C4-2B (cell line): ENCODE measurements at regions not wholly inside any gene's neighbourhood (a gene's known extent, or its start where the extent isn't known, plus 50 kb on each side); places are given as distances from the start of the nearest gene placed in this dataset.

Experiments used
- CTCF ChIP-seq: fragments of 450-650 bp; conservative IDR thresholded peaks from 2 replicates; pipeline ENCODE4 v1.5.1; 2017; ENCODE audit warnings: mild to moderate bottlenecking
- ZFX ChIP-seq: fragments of 450-650 bp; IDR thresholded peaks from 2 replicates; pipeline ENCODE4 v1.6.1; 2017

GRCh38 chrX:84710611-84711010 lies 208.4 kb upstream of the HDX start:
- TF ChIP-seq CTCF (no peak), ZFX (no peak)
